GM23248 (cell line): ENCODE measurements at regions not wholly inside any gene's neighbourhood (a gene's known extent, or its start where the extent isn't known, plus 50 kb on each side); places are given as distances from the start of the nearest gene placed in this dataset.

Experiments
- EZH2 ChIP-seq: fragments of 200-600 bp; sonication (generic); IDR thresholded peaks from 2 replicates; pipeline ENCODE4 v1.6.1; 2018; ENCODE audit warnings: antibody characterized with exemption, mild to moderate bottlenecking; ENCODE audit not compliant: insufficient read depth, poor library complexity, severe bottlenecking
- EZH2phosphoT487 ChIP-seq: fragments of 200-600 bp; sonication (generic); IDR thresholded peaks from 2 replicates; pipeline ENCODE4 v1.6.1; 2018; ENCODE audit warnings: antibody characterized with exemption, moderate library complexity, mild to moderate bottlenecking, low read depth; ENCODE audit not compliant: insufficient read depth

DNA sequence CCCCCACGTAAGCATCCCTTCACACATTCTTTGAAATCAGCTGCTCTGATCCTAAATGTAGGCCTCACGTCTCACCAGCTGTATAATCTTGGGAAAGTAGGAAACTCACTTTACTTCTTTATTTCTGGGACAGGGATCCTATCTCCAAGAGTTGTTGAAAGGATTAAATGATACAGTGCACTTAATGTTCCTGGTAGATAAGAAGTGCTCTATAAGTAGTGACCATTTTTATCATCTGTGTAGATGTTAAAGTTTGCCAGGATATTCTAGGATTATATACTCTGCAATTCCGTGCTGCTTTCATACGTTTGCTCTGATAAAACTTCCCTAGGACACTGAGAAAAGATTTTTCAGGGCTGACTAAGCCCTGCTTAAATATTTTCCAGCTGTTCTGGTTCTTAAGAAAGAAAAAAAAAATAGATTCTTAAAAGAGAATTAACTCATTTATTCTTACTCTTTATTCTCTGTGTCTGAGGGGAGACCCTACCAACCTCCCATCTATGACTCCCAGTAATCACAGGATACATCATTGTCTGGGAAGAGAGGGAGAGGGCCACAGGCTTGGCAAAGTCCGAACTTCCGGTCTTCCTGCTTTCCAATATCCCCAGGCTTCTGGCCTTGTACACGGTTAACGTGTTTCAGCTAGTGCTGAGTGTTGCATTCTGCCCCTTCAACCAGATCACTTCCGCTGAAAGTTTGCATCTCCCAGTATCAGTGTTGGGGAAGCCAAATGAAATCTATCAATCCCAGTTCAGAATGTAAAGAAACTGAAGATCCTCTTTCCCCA, 269.2 kb downstream of the TRIML1 start:
- TF ChIP-seq EZH2 (no peak), EZH2phosphoT487 (no peak)
